ENCODE measurements at regions not wholly inside any gene's neighbourhood (a gene's known extent, or its start where the extent isn't known, plus 50 kb on each side); places are given as distances from the start of the nearest gene placed in this dataset.

DNA sequence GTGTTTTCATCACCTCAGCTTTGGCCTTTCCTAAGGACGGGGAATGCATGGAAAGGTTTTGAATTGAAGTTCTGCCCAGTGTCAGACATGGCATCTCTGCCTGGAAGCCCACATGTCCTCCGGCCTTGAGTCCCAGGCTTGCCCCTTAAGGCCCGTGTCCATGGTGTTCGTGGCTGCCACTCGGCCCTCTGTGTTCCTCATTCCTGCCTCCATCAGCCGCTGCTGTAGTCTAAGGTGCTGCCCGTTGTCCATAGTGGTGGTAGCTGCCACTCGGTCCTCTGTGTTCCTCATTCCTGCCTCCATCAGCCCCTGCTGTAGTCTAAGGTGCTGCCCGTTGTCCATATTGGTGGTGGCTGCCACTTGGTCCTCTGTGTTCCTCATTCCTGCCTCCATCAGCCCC is 180.7 kb upstream of the SHH start:
- DNase-seq (ENCODE audit: low spot score), result no peak

DNA sequence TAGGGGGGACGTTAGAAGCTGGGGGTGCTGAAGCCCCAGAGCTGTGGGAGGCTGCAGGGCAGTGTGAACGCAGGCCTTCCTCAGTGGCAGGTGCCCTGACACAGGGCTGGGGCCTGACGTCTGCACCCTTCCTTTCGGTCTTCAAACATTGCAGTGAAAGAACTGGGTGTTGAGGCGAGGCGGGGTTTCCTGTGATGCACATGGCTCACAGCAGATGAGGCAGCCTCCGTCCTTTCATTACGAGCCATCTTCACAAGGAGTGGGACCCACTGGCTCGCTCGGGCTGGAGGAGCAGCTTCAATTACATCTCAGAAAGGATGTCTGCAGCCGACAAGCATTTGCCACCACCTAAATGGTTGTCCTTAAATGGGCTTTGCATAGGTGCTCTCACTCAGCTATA is 180.3 kb upstream of the SHH start:
- no peak for DNase-seq (ENCODE audit: low spot score)

DNA sequence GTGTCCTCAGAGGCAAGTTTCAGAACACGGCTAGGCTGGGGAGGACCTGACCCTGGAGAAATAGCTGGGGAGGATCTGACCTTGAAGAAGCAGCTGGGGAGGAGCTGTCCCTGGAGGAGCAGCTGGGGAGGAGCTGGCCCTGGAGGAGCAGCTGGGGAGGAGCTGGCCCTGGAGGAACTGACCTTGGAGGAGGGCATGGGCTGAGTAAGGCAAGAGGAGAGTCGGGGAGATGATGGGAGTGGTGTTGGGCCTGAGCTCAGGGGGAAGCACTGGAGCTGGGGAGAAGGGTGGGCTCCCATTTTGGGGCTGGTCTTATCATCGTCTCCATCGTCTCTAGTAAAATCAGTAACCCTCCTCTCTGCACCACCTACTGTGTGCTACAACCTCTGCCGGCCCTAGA is 179.8 kb upstream of the SHH start:
- no peak for DNase-seq (ENCODE audit: low spot score)

DNA sequence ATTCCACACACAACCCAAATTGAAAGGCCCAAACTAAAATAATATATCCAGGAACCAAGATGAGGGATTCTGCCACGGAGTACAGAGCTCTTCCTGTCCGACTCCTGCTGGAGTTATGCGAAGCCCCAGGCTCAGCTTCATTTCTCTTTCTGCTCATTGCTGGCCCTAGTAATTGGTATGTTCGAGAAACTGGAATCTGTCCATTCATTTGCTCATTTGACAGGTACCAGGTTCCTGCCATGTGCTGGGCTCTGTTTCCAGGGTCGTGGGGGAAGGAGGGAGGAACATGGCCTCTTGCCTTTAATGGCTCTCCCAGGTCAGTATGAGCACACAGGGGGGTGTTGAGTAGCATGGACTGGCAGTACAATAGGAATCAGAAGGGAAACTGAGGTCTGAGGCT is 179.2 kb upstream of the SHH start:
- DNase-seq (ENCODE audit: low spot score), result no peak

DNA sequence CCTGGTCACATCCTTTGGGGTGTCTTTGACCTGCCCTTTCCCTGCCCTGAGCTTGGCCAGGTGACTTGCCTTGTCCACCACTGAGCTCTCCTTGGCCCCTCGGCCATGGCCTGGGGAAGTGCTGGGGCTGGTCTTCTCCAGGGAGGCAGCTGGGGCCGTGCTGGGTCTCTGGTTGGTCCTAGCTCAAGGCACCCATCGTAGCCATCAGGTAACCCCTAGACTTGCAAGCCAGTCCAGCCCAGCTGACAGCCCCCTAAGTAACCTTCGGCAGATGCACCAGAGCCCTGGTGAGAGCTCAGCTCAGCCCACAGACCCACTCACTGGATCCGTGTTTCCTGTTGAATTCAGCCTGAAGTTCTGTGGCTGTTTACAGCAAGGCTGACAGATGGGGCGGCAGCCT is 176.2 kb upstream of the SHH start:
- DNase-seq (ENCODE audit: low spot score), result no peak

DNA sequence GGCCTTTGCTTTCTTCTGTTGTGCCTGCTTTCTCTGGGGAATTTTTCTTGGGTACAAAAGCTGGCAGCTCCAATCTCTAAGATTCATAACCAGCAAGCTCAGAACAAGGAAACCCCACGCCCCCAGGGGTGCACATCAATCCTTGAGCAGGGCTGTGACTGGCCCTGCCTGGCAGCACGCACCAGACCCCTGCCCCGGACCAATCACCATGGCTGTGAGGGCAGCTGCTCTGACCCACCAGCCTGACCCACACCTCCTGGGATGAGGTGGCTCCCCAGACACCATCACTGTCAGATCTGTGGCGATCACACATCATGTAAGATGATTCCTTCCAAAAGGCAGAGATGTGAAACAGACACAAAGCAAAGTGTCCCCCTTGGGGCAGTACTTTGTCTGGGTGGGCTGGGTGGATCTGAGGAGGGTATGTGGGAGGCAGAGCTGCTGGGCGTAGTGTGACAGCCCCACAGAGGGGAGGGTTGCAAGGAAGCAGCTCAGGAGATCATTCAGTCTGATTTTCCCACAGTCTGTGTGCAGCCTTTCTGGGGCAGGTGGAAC is 175.5 kb upstream of the SHH start:
- DNase-seq (ENCODE audit: low spot score), result no peak

DNA sequence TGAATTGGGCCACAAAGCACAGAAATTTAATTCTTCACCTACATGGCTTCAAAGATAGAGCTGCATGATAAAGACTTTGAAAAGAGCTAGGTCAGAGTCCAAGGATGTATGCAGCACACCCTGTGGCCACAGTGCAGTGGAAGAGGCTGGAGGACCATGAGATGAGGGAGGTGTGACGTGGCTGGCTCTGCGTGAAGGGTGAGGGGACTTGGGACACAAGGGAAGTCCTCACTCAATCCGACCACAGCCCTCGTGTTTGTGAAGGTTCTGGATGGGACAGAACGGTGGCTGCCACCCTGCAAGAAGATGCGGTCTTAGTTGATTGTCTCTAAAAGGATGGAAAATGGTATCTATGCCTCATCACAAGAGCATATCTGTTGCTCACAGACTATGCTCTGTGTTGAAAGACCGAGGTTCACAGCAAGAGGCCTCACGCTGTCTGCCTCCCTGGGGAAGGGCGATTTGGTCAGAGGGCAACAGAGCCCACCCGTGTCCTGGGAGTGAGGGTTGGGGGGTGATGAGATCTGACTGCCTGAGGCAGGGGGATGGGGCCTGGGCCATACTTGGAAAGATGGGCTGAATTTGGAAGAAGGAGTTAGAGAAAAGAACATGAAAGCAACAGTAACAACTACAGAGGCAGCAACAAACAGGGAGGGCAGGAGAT is 174.4 kb upstream of the SHH start:
- no peak for DNase-seq (ENCODE audit: low spot score)

DNA sequence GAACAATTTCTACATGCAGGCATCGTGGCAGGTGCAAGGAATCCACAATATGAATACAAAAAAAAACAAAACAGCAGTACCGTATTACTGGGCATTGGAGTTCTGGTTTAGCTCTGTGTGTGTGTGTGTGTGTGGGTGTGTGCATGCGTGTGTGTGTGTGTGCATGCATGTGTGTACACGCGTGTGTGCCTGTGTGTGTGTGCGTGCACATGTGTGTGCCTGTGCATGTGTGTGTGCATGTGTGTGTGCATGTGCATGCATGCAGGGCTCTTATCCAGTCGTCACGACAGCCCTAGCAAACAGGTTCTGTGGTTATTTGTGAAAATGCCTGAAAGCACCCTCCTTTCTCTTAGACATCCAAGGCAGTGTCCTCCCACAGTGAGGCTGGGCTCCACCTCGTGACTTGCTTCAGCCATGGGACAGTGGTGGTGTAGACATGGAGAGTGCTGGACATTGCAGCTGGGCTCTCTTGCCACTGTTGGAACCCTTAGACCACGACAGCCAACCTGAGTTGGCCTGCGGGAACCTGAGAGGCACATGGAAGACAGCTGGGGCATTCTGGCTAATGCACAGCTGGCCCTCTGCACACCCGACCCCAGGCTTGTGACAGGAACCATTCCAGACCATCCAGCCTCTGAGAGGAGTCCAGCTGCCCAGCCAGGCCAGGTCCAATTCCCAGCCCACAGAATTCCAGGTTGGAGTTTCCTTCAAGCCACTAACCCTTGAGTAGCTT is 173.4 kb upstream of the SHH start:
- DNase-seq (ENCODE audit: low spot score), result no peak

DNA sequence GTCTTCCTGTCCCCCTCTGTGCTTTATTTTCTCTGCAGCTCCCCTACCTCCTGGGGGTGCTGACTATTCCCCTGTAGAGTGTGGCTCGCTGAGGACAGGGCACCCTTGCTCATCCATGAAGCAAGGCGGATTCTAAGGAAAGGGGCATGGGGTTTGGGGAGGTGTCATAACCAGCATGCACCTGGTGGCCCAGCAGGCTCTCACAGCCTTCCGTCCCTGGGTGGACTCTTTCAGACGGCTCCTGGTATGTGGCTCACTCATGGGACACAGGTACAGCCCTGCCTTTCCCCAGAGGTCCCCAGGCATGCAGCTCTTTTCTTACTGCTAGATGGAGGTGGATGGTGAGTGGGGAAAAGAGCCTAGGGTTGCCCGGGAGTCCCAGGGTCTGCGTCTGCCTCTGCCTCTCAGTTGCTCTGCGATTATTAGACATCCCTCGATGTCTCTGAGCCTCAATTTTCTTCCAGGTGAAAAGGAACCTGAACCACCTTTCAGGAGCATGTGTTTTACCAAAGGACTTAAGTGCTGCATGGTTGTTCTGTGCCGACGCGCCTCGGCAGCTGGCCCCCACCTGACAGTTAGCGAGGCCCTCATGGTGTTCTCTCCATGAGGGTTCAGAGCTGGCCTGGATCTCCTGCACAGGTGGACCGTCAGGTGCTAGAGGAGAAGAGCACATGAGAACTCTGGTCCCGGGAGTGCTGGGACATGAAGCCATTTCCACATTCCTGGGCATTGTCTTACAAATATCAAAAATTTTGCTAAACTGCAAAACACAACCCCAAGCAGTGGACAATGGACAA is 172.5 kb upstream of the SHH start:
- no peak for DNase-seq (ENCODE audit: low spot score)

DNA sequence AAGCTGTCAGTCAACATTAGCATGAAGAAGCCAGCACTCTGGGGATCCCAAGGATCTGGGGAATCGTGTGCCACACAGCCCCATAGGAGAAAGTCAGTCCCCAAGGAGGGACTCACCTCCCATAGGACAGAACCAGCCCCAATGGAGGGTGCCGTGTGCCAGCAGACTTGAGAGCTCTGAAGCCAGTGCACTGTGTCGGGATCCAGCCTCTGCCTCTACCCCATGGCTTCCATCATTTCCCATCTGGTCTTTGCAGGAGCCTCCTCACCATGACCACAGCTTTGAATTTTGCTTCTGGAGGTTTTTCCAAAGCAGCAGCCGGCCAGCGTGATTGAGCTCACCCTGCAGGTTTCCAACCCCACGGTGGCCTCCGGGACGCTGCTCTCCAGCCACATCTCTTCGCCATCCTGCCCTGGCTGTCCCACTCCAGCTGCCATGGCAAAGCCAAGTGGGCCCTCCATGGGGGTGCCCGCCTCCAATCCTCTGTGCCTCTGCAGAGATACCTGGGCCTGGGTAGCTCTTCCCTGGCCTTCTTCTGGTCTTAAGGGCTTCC is 171.8 kb upstream of the SHH start:
- no peak for DNase-seq (ENCODE audit: low spot score)

DNA sequence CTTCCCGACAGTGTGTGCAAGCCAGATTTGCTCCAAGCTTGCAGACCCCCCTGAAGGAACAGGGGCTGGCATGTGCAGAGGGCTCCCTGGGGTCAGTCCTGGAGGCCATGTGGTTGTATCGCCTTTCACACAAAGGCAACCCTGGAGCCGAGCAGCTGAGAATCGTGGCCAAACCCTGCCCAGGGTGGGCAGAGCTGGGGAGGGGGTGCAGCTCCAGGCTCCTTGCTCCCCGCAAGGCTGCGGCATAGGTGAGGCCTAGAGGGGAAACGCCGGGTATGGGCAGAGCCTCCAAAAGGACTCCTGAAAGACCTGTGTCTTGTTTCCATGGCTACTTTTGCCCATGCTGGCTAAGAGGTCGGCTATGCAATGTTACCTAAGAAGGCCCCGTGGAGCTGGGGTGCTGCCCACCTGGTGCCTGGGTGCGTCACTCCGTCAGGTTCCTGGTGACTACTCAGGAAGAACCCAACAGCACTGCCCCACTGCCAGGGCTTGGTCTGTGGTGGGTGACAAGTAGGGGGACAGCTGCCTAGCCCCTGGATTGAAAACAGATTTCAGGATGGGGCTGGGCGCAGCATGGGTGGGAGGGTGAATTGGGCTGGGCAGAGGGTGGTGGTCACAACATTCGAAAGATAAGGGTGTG is 171.0 kb upstream of the SHH start:
- DNase-seq (ENCODE audit: low spot score), result no peak

DNA sequence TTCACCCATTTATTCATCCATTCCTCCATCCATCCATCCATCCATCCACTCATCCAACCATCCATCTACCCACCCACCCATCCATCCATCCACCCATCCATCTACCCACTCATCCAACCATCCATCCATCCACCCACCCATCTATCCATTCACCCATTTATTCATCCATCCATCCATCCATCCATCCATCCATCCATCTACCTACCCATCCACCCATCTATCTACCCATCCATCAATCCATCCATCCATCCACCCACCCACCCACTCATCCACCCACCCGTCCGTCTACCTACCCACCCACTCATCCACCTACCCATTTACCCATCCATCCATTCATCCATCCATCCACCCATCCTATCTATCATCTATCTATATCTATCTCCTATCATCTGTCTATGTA is 169.4 kb upstream of the SHH start:
- DNase-seq (ENCODE audit: low spot score), result no peak

DNA sequence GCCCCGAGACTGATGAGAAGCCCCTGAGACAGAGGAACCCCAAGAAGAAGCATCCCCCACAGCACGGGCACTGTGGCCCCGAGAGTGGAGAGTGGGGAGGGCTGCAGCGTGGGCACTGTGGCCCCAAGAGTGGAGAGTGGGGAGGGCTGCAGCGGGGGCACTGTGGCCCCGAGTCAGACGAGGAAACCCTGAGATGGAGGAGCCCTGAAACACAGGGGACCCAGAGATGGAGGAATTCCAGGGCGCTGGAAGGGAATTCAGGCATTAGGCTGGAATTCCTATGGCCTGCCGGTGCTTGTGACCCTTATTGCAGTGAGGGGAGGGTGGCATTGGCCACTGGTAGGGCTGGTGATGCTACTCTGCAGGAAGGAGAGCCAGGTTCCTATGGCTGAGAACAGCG is 168.6 kb upstream of the SHH start:
- no peak for DNase-seq (ENCODE audit: low spot score)

DNA sequence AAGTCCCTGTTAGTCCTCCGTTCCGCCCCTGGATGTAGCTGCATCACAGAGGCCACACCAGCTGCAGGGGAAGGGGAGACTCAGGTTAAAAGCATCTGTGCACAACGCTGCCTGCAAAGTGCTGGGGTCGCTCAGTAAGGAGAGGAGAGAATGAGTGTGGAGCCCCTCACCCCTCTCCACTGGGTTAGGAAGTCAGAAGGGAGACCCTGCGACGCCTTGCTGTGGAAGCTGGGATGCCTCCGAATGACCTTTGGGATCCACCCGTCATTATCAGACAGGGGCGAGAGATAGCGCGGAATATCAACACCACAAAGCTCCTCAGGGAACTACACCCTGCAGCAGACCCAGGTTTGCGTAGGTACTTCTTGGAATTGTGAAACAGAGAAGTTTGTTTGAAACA is 167.7 kb upstream of the SHH start:
- DNase-seq (ENCODE audit: low spot score), result no peak

DNA sequence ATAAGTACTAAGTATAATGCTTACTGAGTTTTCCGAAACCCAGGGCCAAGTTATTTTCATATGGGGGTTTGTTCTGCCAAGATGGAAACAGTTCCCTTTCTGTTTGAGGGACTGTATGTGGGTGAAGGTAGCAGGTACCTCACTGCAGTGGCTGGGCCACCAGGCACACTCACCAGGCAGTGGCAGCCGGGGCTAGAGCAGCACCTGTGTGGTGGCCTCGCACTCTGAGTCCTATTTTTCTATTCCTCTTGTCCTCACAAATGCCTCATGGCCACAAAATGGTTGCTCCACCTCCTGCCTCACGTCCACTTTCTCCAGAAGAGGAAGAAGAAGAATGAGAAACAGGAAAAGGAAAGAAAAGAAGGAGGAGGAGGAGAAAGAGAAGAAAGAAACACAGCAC is 167.3 kb upstream of the SHH start:
- no peak for DNase-seq (ENCODE audit: low spot score)

DNA sequence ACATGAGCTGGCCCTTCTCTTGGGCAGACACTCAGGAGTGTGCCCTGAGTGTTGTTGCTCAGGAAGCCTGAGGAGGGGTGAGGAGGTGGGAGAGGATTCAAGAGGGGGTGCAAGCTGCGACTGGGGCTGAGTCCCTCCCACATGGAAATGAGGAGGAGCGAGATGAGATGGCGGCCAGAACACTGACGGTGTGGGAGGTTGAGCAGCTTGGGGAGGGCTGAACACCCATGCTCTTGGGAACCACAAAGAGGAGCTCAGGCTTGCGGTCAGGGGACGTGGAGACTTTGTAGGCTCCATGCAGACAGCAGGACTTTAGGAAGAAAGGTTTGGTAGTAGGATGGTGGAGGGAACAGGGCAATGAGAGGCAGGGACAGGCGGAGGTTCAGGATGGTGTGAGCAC is 163.2 kb upstream of the SHH start:
- DNase-seq (ENCODE audit: low spot score), result no peak

DNA sequence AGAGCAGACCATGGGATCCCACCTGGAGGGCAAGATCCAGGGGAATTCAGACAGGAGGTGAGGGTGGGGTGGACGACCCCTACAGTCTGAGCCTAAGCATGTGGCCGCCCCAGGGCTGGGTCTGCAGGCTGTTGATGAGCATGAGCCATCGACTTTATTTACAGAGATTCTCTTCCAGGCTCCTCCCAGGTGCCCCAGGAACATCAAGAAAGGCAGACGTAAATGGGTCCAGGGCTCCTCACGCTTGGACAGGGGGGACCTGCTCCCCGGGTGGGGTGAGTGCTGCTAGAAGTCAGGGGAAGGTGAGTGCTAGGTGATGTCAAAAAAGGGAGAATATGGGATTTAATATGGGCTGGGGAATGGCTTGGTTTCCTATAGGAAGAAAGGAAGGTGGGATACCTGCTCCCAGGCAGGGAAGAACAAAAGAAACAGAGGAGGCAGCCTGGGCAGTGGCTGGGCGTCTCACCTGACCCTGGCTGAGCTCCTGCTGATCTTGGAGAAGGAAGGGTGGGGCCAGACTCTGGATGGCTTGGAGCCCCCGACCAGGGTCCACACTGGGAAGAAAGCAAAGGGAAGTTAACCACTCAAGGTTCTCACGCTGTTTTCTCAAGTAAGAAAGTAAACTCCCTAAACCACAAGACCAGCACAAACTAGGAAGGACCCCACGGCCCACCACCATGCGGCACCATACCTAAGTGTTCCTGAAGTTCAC is 162.1 kb upstream of the SHH start:
- DNase-seq (ENCODE audit: low spot score), result no peak

DNA sequence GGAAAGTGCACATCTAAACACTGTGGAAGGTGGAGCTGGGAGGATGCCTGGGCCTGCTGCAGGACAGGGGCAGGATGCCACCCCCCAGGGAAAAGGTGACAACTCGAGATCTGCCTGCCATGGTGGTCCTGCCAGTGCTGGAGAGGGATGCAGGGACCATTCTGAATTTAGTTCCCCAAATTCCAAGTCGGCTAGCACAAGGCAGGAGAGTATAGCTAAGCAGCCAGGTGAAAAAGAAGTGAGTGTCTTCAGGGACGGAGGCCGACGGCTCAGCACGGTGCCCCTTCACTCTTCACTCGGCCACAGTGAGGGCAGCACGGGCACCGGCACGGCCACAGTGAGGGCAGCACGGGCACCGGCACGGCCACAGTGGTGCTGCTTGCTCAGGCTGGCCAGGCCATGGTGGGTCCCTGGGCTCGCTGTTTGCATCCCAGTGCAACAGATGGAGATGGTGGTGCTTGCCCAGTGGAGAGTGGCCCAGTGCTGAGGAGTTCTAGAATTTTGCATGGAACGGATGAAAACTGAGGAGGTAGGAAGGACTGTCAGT is 161.3 kb upstream of the SHH start:
- DNase-seq (ENCODE audit: low spot score), result no peak

DNA sequence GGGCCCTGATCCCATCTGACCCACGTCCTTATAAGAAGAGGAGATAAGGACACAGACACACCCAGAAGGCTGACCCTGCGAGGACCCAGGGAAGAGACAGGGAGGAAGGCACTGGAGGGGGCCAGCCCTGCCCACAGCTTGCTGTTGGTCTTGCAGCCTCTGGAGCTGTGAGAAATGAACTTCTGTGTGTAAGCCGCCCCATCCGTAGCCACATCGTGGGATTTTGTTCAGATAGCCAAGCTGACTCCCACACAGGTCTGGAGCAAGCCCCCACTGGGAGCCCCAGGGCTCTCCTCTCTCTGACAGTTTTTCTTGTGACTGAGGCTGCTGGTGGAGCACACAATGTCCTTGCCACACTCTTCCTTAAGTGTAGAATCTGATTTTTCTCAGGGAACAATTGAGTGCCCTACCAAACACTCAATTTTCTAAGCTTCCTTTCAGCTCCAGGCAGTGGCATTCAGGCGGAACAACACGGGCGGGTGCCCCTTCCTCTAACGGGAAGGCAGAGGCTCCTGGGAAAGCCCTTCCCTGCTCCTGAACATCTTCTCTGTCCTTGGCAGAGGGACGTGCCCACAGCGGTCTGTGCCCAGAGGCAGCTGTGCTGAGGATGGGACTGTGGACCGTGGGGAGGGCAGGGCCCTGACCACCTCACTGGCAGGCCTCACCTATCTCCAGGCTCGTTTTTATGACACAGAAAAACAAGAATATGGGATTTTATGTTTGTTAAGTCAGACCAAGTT is 160.6 kb upstream of the SHH start:
- DNase-seq (ENCODE audit: low spot score), result no peak

DNA sequence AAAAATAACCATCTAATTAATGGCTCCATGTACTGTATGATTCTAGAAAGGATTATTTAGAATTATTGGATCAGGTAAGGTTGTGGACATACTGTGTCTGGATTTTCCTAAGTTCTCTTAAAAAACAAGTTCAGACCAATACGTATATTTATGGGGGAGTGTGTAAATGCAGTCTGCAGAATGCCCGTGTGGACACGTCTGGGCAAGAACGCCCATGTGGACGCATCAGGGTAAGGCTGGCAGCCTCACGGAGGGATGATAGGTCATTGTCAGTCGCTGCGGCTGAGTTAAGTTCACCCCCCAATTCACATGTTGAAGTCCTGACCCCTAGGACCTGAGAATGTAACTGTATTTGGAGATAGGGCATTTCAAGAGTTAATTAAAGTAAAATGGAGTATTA is 160.0 kb upstream of the SHH start:
- no peak for DNase-seq (ENCODE audit: low spot score)

Data from globus pallidus (tissue), 1 donor.